Left renal cortex interstitium (tissue), 4 donors: ENCODE measurements at regions not wholly inside any gene's neighbourhood (a gene's known extent, or its start where the extent isn't known, plus 50 kb on each side); places are given as distances from the start of the nearest gene placed in this dataset.

Experiments
- DNase-seq, 4 donors: peaks; one replicate each; pipeline ENCODE4 v3.0.0-alpha.2; 2013; ENCODE audit warnings: low read depth in 4 of 4, low spot score in 2 of 4, missing footprints in 1 of 4

DNA sequence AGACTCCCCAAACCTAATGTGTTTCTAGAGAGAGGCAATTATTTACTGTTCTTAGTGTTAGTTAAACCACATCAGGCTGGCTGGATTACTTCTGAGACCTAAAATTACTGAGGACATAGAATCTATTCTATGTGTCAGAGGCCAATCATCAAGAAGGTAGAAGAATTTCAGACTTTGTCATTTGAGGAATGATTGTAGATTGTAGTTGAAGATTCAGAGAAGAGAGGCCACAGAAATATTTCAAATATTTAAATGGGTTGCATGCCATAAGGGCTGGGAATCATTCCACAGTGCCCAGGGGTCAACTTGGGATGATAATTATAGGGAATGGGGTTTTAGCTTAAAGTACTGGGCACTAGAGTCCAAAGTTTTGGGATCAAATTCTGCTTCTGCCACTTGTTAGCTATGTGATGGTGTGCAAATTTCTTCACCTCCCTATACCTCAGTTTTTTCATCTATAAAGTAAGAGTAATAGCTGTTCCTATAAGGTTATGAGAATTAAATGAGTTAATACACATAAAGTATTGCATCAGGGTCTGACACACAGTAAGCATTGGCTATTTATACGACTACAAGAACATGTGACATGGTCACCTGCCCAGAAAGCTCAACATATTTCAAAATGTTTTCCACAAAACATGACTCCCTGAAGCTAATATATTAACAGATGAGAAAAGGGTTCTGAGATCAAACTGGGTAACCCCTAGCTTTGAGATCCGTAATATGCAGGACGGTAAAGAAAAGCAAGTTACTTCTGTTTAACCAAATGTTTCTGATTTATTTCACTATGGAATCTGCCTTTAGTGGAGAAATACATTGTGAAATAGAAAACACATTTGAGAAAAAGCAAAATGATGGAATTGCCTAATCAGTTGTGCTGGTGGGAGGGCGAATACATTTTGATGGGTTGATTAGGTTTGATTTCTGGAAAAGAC is 69.7 kb upstream of the SPAG17 start:
- no peak for DNase-seq

- no peak for DNase-seq
Observed at GRCh38 chr1:118254001-118254400, 69.0 kb upstream of the SPAG17 start.

- no peak for DNase-seq
Observed at GRCh38 chr1:118253053-118253915, 68.3 kb upstream of the SPAG17 start.

- DNase-seq = no peak
Observed at GRCh38 chr1:118252624-118253023, 67.6 kb upstream of the SPAG17 start.

- DNase-seq = no peak
Observed at GRCh38 chr1:118250232-118250631, 65.2 kb upstream of the SPAG17 start.

GRCh38 chr1:118249641-118250040 is 64.6 kb upstream of the SPAG17 start:
- no peak for DNase-seq

DNA sequence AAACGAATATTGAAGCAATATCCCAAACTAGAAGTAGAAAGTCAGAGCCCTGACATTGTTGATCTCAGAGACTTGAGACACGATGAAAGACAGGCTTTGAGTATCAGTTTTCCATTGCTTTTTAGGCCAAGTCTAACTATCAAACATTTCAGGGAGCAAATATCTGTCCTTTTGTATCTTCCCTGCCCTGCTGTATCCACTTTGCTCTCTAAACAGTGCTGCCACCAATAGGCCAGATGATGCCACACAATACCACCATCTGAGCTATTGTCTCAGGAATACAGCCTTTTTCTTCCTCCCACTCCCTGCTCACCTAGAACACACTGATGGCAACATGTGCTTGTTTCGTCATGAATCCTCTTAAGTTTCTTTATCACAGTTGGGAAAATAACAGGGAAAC is 62.6 kb upstream of the SPAG17 start:
- no peak for DNase-seq

DNA sequence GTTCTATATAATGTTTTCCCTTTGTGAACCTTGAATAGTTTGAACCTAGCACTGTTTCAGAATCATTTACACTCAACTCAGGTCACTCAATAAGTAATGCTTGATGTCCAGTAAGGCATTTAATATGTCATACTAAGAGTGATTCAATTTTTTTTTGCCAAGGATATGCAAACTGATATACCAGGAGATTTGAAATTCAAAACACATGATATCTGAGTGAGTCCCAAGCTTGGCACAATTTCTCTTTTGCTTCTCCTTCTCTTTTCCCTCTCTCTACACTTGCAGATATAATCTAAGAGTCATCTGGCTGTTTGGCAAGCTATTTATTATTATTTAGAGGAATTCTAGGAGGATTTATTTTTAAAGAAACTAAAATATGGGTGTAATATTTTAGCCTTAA is 61.6 kb upstream of the SPAG17 start:
- DNase-seq = no peak

DNA sequence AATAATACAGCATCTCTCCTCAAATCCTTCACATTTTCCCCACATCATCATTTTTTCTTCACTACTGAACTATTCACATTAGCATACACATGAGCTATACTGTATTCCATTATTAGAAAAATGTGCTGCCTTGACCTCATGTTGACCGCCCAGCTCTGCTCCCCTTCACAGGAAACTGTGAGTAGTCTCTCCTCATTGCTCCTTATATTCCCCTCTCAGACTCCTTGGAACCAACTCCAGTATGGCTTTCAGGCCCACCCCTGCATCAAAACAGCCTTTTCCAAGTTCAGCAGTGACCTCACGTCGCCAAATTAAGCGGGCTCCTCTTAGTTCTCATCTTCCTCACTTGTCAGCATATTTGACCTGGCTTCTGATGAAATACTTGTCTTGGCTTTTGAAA is 59.2 kb upstream of the SPAG17 start:
- DNase-seq = no peak

- DNase-seq = no peak
Observed at GRCh38 chr1:118243269-118243668, 58.2 kb upstream of the SPAG17 start.
